HepG2 (cell line): ENCODE measurements at regions not wholly inside any gene's neighbourhood (a gene's known extent, or its start where the extent isn't known, plus 50 kb on each side); places are given as distances from the start of the nearest gene placed in this dataset.
A peak's percentile ranks its signal among the peaks of the same experiment; 100 is the strongest.

ENCODE experiments used
- ARHGAP35 ChIP-seq: sonication (generic); formaldehyde crosslinking; IDR thresholded peaks from 2 replicates; pipeline ENCODE4 v1.9.0; 2022; ENCODE audit warnings: mild to moderate bottlenecking, inconsistent platforms, moderate library complexity, missing genetic modification reagents, borderline replicate concordance
- FOSL2 ChIP-seq: sonication (generic); formaldehyde crosslinking; IDR thresholded peaks from 2 replicates; pipeline ENCODE4 v1.4.0; 2020; ENCODE audit warnings: missing genetic modification reagents
- IRF2 ChIP-seq: IDR thresholded peaks from 2 replicates; pipeline ENCODE4 v1.6.1; 2018; ENCODE audit warnings: missing genetic modification reagents, missing compliant biosample characterization
- KDM3A ChIP-seq: IDR thresholded peaks from 2 replicates; pipeline ENCODE4 v1.6.1; 2018; ENCODE audit warnings: low read depth, missing compliant biosample characterization
- MAFK ChIP-seq, 2 experiments: IDR thresholded peaks in 1 of 2; conservative IDR thresholded peaks in 1 of 2; 2 replicates each; pipeline ENCODE4 v1.6.1; 2011; ENCODE audit warnings: improper control_type of control experiment in 2 of 2, low read length in 2 of 2
- NR2F1 ChIP-seq, 2 experiments: fragments of 450-650 bp in 1 of 2; formaldehyde crosslinking in 1 of 2; IDR thresholded peaks; 2 replicates each; pipeline versions ENCODE4 v1.5.0 to v1.6.1; 2016 to 2020; ENCODE audit warnings: mild to moderate bottlenecking in 1 of 2, missing compliant biosample characterization in 1 of 2, missing genetic modification reagents in 1 of 2, moderate library complexity in 1 of 2
- PHF21A ChIP-seq: sonication (generic); formaldehyde crosslinking; IDR thresholded peaks from 2 replicates; pipeline ENCODE4 v1.5.0; 2020; ENCODE audit warnings: mild to moderate bottlenecking, missing genetic modification reagents
- RFX1 ChIP-seq: fragments of 450-650 bp; IDR thresholded peaks from 2 replicates; pipeline ENCODE4 v1.6.1; 2017
- SMYD3 ChIP-seq: sonication (generic); formaldehyde crosslinking; IDR thresholded peaks from 2 replicates; pipeline ENCODE4 v1.8.1; 2023; ENCODE audit warnings: mild to moderate bottlenecking, missing genetic modification reagents
- SRF ChIP-seq: IDR thresholded peaks from 2 replicates; pipeline ENCODE4 v1.6.1; 2011; ENCODE audit warnings: mild to moderate bottlenecking, low read depth, low read length, moderate library complexity
- TARDBP ChIP-seq: sonication (generic); formaldehyde crosslinking; IDR thresholded peaks from 2 replicates; pipeline ENCODE4 v1.8.0; 2022; ENCODE audit warnings: mild to moderate bottlenecking, missing genetic modification reagents
- WIZ ChIP-seq: sonication (generic); formaldehyde crosslinking; IDR thresholded peaks from 2 replicates; pipeline ENCODE4 v1.5.1; 2020; ENCODE audit warnings: mild to moderate bottlenecking, missing genetic modification reagents
- ZEB1 ChIP-seq: IDR thresholded peaks from 2 replicates; pipeline ENCODE4 v1.6.1; 2012; ENCODE audit warnings: mild to moderate bottlenecking, low read depth, inconsistent platforms; ENCODE audit not compliant: insufficient replicate concordance
- ZNF234 ChIP-seq: sonication (generic); formaldehyde crosslinking; conservative IDR thresholded peaks from 2 replicates; pipeline ENCODE4 v1.5.1; 2020; ENCODE audit warnings: mild to moderate bottlenecking, missing genetic modification reagents
- ZNF30 ChIP-seq: sonication (generic); formaldehyde crosslinking; IDR thresholded peaks from 2 replicates; pipeline ENCODE4 v1.5.0; 2020; ENCODE audit warnings: mild to moderate bottlenecking, missing genetic modification reagents
- ZNF563 ChIP-seq: sonication (generic); formaldehyde crosslinking; IDR thresholded peaks from 2 replicates; pipeline ENCODE4 v1.8.0; 2022; ENCODE audit warnings: mild to moderate bottlenecking, moderate library complexity, missing genetic modification reagents
- ZNF605 ChIP-seq: sonication (generic); formaldehyde crosslinking; IDR thresholded peaks from 2 replicates; pipeline ENCODE4 v1.8.0; 2022; ENCODE audit warnings: mild to moderate bottlenecking, missing genetic modification reagents
- ZNF878 ChIP-seq: sonication (generic); formaldehyde crosslinking; IDR thresholded peaks from 2 replicates; pipeline ENCODE4 v1.8.1; 2023; ENCODE audit warnings: mild to moderate bottlenecking, missing genetic modification reagents, moderate library complexity
- TF ChIP-seq, protein P1 (sequence below): sonication (generic); formaldehyde crosslinking; IDR thresholded peaks from 2 replicates; pipeline ENCODE4 v1.9.0; 2021; ENCODE audit warnings: missing genetic modification reagents, borderline replicate concordance
- TF ChIP-seq, protein P2 (sequence below): sonication (generic); formaldehyde crosslinking; IDR thresholded peaks from 2 replicates; pipeline ENCODE4 v1.5.0; 2020; ENCODE audit warnings: missing genetic modification reagents
- TF ChIP-seq, protein P3 (sequence below): sonication (generic); formaldehyde crosslinking; IDR thresholded peaks from 2 replicates; pipeline ENCODE4 v1.8.1; 2023; ENCODE audit warnings: mild to moderate bottlenecking, inconsistent platforms, moderate library complexity, missing genetic modification reagents, borderline replicate concordance
- TF ChIP-seq, protein P4 (sequence below): IDR thresholded peaks from 2 replicates; pipeline ENCODE4 v1.6.1; 2012; ENCODE audit warnings: low read depth, low read length, improper control_type of control experiment

DNA sequence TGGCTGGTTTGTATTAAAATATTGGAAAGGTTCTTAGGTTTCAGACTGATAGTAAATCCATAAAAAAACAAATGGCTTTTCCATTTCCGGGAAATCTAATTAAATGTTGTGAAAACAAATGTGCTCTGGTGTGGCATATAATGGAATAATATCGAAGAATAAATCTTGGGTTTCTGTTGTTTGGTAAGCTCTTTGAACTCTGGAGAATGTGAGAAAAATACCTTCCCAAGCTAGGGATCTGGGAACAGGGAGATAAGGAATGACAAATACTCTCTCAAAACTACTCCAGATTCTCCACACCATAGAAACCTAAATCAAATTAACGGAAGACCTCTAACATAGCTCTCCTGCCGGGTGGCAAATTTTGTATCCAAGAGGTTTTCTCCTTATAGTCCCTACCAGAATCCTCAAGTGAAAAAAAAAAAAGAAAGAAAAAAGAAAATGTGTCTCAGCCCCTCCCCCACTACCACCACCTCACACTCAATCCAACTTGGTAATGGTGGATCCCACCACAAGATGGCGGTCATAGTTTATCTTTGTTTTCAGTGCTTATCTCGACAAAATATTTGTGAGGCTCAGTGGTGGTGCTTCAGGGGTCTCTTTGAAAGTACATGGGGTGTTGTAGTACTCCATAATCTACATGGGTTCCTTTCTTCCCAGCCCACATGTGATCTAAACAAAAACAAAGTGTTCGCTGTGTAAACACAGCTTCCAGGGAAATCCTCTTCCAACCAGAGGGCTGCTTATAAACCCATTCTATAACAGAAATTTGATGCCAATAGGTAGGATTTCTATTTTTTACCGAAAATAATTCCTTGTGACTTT is 54.5 kb upstream of the FST start (continued):
- TF ChIP-seq IRF2 (CRISPR knock-in tag) (no peak), NR2F1 (CRISPR knock-in tag; IDR thresholded peaks at IDR 0.05) (no peak), ARHGAP35 (CRISPR knock-in tag) (no peak), RFX1 (no peak), SRF (no peak), ZNF234 (CRISPR knock-in tag) (no peak), PHF21A (CRISPR knock-in tag) (no peak), WIZ (CRISPR knock-in tag) (no peak), KDM3A (CRISPR knock-in tag) (0 out of 2 replicates have a peak, but pooled peaks have one; percentile 73), ZEB1 (no peak), ZNF605 (CRISPR knock-in tag) (no peak), ZNF563 (no peak), ZNF878 (CRISPR knock-in tag) (no peak), TARDBP (CRISPR knock-in tag) (0 out of 2 replicates have a peak, but pooled peaks have one; percentile 38), ZNF30 (CRISPR knock-in tag) (no peak), SMYD3 (CRISPR knock-in tag) (no peak), MAFK (conservative IDR thresholded peaks at IDR 0.05 in 1 of 2, IDR thresholded peaks at IDR 0.05 in 1 of 2; ENCODE audit: low read length in 2 of 2) (peak; percentile 31 to 43; a peak in 3 of 4 replicates), FOSL2 (CRISPR knock-in tag) (0 out of 2 replicates have a peak, but pooled peaks have one; percentile 16)
- TF ChIP-seq, protein P1, sequence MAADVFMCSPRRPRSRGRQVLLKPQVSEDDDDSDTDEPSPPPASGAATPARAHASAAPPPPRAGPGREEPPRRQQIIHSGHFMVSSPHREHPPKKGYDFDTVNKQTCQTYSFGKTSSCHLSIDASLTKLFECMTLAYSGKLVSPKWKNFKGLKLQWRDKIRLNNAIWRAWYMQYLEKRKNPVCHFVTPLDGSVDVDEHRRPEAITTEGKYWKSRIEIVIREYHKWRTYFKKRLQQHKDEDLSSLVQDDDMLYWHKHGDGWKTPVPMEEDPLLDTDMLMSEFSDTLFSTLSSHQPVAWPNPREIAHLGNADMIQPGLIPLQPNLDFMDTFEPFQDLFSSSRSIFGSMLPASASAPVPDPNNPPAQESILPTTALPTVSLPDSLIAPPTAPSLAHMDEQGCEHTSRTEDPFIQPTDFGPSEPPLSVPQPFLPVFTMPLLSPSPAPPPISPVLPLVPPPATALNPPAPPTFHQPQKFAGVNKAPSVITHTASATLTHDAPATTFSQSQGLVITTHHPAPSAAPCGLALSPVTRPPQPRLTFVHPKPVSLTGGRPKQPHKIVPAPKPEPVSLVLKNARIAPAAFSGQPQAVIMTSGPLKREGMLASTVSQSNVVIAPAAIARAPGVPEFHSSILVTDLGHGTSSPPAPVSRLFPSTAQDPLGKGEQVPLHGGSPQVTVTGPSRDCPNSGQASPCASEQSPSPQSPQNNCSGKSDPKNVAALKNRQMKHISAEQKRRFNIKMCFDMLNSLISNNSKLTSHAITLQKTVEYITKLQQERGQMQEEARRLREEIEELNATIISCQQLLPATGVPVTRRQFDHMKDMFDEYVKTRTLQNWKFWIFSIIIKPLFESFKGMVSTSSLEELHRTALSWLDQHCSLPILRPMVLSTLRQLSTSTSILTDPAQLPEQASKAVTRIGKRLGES (CRISPR knock-in tag), result no peak
- TF ChIP-seq, protein P2, sequence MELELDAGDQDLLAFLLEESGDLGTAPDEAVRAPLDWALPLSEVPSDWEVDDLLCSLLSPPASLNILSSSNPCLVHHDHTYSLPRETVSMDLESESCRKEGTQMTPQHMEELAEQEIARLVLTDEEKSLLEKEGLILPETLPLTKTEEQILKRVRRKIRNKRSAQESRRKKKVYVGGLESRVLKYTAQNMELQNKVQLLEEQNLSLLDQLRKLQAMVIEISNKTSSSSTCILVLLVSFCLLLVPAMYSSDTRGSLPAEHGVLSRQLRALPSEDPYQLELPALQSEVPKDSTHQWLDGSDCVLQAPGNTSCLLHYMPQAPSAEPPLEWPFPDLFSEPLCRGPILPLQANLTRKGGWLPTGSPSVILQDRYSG (CRISPR knock-in tag), result no peak
- TF ChIP-seq, protein P3, sequence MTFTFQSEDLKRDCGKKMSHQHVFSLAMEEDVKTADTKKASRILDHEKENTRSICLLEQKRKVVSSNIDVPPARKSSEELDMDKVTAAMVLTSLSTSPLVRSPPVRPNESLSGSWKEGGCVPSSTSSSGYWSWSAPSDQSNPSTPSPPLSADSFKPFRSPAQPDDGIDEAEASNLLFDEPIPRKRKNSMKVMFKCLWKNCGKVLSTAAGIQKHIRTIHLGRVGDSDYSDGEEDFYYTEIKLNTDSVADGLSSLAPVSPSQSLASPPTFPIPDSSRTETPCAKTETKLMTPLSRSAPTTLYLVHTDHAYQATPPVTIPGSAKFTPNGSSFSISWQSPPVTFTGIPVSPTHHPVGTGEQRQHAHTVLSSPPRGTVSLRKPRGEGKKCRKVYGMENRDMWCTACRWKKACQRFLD (CRISPR knock-in tag), result no peak
- TF ChIP-seq, protein P4, sequence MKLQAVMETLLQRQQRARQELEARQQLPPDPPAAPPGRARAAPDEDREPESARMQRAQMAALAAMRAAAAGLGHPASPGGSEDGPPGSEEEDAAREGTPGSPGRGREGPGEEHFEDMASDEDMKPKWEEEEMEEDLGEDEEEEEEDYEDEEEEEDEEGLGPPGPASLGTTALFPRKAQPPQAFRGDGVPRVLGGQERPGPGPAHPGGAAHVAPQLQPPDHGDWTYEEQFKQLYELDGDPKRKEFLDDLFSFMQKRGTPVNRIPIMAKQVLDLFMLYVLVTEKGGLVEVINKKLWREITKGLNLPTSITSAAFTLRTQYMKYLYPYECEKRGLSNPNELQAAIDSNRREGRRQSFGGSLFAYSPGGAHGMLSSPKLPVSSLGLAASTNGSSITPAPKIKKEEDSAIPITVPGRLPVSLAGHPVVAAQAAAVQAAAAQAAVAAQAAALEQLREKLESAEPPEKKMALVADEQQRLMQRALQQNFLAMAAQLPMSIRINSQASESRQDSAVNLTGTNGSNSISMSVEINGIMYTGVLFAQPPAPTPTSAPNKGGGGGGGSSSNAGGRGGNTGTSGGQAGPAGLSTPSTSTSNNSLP, result peak; percentile 36; the same call in 1 of the 2 replicates
